ENCODE measurements at regions not wholly inside any gene's neighbourhood (a gene's known extent, or its start where the extent isn't known, plus 50 kb on each side); places are given as distances from the start of the nearest gene placed in this dataset.
A peak's percentile ranks its signal among the peaks of the same experiment; 100 is the strongest.

DNA sequence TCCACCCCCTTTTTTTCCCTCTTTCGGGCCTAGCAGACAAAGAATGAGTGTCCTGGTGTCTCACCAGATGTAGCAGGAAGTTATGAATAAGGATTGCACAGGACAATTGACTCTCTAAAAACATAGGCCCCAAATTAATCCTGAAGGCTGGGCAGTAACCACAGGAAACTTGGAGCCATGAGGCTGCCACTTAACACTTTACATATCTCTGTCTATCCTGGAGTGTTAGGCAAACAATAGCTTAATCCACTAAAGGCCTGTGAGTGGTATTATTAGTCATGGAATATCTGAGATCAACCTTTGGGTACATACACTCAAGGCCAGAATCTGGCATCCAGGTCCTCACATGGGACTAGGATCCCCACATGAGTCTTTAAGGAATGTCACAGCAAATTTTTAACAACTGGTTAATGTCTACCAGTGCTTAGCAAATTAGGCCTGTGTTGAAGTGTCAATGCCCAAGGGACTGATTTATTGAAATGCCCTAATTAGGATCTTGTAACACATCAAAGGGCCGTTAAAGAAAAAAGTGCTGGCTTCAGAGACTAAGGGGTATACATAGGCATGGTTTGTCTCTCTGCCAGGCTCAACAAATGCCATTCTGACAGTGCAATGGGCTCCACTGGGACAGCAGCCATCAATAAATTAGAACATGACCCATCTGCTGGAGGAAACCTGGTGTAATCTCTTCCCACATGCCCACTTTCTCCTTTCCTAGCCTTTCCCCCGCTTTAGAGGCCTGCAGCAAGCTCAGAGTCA is 196.7 kb upstream of the TBX20 start:
- peak; percentile 4 for DNase-seq (ENCODE audit: low read depth, low spot score)

DNA sequence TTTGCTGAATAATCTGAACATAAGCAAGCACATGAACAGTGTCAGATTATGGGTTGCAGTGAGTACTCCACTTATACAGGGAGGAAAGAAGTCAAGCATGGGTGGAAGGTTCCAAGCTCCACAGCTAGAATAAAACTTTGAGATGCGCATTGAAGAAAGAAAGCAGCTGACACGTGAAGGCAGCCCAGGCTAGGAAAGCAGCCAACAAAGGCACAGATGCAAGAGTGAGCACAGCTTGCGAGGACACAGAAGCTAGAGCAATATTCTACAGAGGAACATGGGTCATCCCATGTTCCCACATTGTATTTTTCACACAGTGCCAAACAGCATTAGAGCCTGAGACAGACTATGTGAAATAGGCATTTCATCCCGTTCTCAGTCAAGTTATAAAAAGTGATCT is 194.6 kb upstream of the TBX20 start:
- no peak for DNase-seq (ENCODE audit: low read depth, low spot score)

DNA sequence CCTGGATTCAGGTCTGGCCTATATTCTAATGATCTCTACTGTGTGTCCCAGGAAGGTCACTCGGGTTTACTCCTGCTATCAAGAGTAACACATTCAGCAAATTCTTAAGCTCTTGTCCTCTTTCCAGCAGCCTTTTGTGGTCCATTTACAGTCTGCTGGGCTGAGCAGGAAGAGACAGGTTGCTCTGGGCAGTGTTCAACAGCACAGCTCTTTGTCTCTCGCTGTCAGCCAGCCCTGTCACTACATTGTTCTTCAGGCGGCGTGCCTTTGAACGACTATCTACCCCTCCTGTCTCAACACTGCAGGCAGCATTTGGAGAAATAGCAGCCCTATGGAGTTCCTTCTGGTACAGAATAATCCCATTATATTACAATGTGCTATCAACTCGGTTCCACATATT is 192.2 kb upstream of the TBX20 start:
- peak; percentile 3 for DNase-seq (ENCODE audit: low read depth, low spot score)

DNA sequence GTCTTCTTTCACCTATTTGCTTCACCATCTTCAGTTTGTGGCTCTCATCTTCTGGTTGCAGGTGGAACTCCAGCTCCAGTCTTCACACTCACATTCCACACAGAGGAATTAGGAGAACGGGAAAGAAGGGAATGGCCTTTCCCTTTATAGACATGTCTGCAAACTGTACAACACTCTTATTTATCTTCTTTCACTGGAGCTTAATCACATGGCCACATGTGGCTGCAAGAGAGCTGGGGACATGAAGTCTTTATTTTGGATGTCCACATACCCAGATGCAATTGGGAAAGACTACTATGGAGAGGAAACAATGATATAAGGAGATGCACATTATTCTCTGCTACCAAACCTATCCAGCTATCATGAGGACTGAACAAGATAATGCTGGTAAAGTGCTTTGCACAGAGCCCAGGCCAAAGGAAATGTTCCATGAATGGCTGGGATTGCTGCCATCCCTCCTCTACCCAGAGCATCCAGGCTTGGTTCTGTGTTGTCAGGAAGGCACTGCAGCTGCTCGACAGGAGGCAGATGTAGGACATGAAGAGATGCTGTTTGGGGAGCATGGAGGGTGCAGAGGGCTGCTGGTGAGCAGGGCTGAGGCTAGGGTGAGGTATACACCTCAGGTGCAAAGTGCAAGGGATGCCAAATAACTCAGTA is 183.8 kb upstream of the TBX20 start:
- DNase-seq (ENCODE audit: low read depth, low spot score), result no peak

DNA sequence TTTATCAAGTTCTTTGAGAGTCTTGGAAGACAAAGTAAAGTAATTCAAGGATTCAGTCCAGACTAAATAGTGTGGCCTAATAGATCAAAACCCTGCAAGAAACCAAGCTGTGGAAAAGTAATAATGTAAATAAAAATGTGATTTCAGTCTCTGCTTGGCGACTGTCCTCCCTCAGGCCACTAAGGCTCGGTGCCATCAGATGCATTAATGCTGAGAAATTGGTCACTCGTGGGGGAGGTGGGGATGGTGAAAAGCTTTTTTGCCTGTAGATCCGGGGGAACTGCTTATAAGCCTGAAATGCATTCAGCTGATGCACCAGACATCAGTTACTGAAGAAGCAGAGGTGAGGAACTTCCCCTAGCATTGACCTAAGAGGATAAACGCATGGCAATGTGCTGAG is 182.6 kb upstream of the TBX20 start:
- DNase-seq (ENCODE audit: low read depth, low spot score), result no peak

DNA sequence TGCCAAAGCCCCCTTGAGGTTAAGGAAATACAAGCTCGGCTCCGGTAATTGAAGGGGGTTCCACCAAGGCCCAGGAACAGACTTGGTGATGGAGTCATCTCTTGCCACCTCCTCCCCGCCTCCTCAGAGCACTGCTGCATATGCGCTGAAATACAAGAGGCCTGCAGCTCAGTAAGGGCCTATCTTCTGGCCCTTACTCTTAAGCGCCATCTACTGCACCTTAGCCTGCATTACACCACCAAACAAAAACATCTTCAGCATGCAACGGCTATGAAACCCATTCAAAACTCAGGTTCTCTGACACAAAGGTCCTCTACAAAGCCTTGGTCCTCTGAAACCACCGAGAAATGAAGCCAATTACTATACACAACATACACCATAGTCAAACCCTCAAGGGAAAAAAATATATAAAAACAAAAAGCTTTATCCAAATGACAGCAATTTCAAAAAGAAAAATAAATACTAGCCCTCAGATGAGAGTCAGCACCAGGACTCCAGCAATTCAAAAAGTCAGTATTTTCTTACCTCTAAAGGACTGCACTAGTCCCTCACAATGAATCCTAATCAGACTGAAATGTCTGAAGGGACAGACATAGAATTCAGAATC is 176.8 kb upstream of the TBX20 start:
- DNase-seq (ENCODE audit: low read depth, low spot score), result no peak

DNA sequence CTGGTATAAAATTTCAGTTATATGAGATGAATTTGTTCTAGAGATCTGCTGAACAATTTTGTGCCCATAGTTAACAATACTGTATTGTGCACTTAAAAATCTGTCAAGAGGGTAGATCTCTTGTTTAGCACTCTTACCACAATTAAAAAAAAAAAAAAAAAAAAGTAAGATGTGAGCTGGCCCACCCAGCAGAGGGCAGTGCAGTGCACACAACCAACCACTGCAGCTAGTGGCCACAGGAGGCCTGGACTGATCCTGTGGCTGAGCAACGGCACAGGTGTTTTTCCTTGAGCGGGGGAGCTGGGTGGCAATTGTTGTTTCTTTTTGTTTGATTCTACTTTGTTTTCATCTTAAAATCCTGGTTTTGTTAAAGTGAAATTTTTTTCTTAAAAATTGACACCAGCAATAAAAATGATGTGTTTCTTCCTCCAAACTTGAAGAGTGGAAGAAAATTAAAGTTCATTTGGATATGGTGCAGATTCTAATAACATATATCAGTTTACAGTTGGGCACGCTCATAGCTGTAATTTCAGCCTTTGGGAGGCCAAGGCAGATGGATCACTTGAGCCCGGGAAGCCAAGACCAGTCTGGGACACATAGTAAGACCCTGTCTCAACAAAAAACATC is 171.1 kb upstream of the TBX20 start:
- peak; percentile 68 for DNase-seq (ENCODE audit: low read depth, low spot score)

DNA sequence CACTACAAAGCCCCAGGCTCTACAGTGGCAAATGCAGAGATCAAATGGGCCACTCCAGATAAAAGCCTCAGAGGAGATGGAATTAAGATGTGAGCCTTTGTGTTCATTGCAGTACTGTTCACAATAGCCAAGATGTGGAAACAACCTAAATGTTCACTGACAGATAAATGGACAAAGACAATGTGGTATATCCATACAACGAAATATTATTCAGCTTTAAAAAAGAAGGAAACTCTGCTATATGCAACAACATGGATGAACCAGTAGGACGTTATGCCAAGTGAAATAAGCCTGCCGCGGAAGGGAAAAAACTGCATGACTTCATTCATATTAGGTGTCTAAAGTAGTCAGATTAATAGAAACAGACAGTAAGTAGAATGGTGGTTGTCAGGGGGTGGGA is 170.5 kb upstream of the TBX20 start:
- DNase-seq (ENCODE audit: low read depth, low spot score), result no peak

DNA sequence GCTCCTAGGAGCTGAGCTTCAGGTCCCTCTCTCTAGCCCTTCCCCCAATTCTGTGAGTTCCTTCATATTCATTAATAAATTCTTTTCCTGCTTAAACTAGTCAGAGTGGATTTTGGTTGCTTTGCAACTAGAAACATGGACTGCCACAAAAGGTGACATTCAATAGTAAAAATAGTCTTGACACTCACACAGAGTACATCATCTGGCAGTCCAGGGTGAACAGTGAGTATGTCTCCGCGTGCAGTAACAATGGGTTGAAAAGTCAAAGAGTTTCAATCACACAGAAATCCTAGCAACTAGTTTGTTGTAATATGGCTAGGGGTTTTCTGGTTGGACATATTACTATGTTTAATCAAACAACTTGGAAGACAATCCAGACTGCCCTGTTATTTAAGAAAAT is 168.8 kb upstream of the TBX20 start:
- no peak for DNase-seq (ENCODE audit: low read depth, low spot score)

DNA sequence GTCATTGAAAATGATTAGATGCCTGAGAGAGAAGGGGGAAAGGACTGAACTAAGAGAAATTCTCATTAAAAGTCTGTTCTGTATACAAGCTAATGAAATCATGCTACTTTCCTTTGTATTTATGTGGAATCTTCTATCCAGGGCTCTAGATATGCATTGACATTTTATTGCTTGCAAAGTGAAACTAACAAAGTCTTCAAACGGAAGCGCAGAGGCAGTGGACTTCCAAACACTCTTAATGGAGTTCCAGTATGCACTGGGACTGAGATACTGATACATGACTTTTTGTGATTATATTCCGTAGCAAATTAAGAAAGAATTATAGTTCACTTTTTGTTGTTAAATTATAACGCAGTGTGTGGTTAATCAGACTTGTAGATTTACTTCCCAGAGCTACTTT is 166.8 kb upstream of the TBX20 start:
- no peak for DNase-seq (ENCODE audit: low read depth, low spot score)

DNA sequence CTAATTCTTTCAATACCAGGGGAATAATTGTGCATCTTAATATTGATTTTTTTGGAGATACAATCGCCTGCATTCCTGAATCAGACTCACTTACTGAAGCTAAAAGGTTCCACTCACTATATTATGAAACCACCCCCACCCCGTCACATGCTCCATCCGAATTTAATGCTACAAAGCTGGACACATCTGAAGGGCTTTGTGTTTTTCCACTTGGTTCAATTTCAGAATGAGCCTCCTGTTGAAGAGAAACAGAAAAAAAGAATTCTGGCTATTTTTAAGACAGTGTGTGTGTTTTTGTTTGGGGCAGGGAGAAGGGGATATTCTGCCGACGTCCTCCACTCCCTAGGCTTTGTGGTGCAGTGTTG is 165.5 kb upstream of the TBX20 start:
- no peak for DNase-seq (ENCODE audit: low read depth, low spot score)

DNA sequence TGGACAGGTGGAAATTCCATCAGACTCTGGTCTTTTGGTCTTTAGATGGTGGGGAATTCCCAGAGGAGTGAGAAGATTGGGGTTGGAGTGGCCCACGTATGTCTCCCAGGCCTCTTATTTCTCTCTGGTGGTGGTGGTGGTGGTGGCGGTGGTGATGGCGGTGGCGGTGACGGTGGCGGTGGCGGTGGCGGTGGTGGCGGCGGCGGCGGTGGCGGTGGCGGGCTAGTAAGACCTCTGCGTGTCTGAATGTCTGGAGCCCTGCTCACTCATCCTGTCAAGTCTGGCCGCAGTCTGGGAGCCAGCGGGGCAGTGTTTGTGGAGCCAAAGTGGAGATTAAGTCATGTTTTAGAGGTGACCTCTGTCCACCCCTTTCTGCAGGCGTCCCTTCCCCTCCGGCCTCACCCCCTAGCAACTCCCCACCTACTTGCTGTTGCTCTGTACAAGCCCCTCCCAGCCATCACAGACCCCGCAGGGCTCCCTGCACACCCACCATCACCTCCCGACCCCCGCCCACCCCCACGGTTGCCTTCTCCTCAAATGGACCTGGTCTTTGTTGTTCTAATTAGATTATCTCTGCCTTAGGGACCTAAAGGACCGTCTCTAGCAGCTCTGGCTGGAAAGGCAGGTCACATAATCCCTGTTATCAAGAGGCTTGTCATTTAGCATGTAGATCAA is 165.0 kb upstream of the TBX20 start:
- DNase-seq (ENCODE audit: low read depth, low spot score), result no peak

DNA sequence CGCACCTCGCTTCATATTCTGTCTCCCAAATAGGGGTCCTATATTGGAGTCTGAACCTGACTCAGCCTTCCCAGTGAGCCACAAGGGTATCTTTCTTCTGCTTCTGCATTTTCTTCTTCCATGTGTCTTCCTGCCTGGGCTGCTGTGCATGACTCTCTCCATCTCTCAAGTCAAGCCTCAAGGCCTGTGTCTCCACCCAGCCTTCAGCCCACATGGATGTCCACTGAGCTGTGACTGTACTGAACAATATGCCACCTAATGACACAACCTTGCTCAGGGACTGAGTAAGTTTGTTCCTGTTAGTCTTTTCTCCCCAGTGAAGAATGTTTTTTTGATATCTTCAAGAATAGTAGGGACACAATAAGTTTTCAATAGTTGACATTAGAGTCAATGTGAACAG is 162.7 kb upstream of the TBX20 start:
- no peak for DNase-seq (ENCODE audit: low read depth, low spot score)

DNA sequence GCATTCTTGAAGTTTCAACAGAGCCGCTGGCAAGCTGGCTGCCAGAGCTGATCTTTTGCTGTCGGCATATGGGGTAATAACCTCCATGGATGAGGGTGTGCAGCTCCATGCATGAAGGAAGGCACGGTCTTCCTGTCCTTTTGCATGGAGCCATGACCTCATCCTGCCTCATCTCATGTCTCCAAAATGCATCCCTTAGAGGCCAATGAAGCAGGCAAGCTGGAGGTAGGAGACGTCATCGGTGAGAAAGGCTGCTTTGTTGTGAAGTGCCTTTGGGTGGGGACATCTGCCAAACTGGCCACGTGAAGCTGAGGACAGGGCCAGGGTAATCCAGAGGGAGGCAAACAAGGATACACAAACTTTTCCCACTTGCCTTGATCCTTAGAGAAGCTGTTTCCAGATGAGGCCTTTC is 161.5 kb upstream of the TBX20 start:
- DNase-seq (ENCODE audit: low read depth, low spot score), result no peak

DNA sequence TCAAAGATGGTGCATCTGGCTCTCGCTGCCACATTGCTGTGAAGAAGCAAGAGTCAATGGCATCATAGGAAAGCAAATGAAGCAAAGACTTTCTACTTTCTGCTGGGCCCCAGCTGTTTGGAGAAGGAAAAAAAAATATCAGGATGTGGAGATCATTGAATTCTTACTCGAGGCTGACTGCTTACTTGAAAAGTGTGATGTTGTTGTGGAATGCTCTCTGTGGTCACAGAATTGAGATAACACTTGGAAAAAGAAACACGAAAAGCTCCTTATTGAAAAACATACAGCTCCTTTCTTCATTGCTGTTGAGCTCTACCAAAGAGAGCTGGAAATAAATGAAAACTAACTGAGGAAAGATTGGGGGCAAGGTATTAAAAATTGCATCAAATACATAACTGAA is 157.4 kb upstream of the TBX20 start:
- DNase-seq (ENCODE audit: low read depth, low spot score), result peak; percentile 16

DNA sequence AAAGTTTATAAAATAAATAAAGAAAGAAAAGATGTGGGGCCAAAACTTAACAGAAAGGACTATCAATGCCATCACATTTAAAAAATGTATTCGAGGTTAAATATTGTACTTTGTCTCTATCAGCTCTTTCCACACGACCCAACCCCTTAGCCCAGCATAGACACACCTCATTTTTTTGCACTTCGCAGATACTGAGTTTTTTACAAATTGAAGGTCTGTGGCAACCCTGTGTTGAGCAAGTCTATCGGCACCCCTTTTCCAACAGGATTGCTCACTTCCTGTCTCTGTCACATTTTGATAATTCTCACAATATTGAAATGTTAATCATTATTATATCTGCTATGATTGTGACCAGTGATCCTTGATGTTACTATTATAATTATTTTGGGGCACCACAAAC is 151.6 kb upstream of the TBX20 start:
- DNase-seq (ENCODE audit: low read depth, low spot score), result no peak

DNA sequence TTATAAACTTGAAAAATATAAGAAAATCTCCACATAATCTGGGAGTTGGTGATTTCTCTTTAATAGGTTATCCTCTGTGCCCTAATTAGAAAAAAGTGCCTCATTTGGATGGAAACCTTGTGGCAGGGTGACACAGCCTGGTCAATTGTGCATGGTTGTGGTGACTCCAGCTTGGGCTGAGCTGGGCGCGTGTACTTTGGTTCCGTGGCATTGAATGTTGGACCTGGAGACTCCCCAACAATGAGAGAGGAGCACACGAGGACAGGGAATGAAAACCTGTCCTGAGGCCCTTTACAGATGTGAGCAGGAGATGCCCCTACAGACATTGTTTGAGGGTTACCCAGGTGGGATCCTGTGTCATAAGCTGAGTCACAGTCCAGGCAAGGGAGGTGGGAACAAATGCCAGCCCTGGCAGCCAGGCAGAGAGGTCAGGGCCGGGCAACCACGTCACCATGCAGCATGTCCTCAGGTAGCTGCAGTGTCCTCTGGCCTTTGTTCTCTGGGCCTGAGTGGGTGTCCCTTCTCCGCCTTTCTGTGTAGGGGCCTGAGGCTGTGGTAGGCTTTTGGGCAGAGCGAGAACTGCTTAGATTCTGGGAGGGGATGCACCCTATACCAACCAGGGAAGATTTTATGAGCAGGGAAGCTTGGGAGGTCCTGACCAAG is 147.4 kb upstream of the TBX20 start:
- DNase-seq (ENCODE audit: low read depth, low spot score), result no peak

DNA sequence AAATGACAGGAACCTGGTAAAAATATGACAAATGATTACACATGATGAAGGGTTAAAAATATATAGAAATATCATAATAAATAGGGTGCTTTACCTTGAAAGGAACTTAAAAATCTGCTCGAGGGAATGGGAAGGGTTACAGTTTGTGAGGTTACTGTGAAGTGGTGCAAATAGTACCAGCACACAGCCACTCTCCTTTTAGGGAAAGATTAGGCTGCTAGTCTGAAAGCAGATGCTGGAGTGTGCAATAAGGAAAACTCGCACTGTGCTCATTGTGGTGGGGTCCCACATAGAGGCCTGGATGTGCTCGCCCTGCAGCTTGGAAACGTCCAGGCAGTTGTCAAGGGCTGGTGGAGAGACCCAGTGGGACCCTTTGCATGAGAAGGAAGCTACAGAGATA is 145.9 kb upstream of the TBX20 start:
- no peak for DNase-seq (ENCODE audit: low read depth, low spot score)

DNA sequence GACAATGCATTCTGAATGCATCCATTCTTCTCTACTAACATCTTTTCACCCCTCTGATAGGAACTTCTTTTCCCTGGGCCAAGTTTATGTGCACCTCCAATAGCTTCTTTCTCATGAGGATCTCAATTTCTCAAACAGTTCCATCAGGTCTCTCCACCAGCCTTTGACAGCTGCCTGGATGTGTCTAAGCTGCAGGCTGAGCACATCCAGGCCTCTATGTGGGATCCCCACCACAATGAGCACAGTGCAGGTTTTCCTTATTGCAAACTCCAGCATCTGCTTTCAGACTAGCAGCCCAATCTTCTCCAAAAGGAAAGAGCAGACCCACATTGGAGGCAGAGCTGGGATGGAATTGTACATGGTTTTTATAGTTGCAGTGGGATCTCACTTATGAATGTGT is 145.3 kb upstream of the TBX20 start:
- no peak for DNase-seq (ENCODE audit: low read depth, low spot score)

DNA sequence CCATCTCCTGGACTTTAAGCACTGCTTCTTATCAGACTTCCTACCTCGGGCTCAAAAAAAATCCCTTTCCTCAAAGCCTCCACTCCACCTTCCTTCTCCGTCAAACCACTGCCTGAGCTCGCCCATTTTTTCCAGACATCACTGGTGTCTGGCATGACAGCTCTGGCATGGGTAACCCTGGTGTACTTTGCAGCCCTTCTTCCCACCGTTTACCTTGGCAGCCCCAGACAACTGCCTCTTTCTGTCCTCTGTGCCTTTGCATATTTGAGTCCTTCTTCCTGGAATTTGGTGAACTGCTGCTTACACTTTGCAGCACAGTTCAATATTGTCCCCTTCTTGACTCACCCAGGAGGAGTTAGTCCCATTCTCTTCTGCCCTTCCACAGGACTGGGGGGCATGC is 144.6 kb upstream of the TBX20 start:
- DNase-seq (ENCODE audit: low read depth, low spot score), result no peak

DNA sequence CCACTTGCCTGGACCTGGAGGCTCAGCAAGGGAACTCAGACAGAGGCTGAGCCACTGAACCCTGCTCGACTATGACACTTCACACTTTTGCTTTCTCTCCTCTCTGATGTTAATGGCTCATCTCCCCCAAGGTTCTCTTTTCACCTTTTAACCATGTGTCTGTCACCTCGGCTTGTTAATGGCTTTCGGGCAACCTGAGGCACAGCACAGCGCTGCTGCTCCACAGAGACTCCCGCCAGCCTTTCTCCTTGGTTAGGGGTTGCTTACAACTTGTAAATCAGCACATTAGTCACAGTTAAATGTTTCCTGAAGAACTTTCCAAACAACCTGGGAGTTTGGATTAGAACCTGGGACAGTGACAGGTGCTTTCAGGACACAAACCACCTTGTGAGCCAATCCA is 136.2 kb upstream of the TBX20 start:
- DNase-seq (ENCODE audit: low read depth, low spot score), result no peak

DNA sequence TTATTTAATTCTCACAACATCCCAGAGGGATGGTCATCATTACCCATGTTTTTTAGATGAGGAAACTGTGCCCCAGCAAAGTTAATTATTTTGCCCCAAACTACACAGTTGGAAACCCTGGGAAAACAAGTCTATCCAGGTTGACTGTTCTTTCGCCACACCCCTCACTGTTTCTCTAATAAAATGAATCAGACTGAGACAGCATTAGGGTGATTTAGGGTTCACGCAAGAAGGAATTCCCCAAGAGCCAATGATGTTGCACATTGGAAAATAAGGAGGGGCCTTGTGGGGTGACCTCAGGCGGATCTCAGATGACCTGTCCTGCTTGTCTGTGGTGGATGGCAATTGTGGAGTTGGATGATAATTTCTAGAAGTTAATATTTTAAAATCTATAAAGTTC is 135.7 kb upstream of the TBX20 start:
- DNase-seq (ENCODE audit: low read depth, low spot score), result no peak

Measured in astrocyte of the hippocampus (primary cell).